Lung microvascular endothelial cell (primary cell): ENCODE measurements at regions not wholly inside any gene's neighbourhood (a gene's known extent, or its start where the extent isn't known, plus 50 kb on each side); places are given as distances from the start of the nearest gene placed in this dataset.
A peak's percentile ranks its signal among the peaks of the same experiment; 100 is the strongest.
"Not testable (repeated sequence)": the region's sequence is repeated elsewhere in the genome, so short reads cannot be mapped to it uniquely, and the experiment has no call there.

ENCODE experiments used
- DNase-seq, 2 donors: peaks; one replicate each; pipeline versions ENCODE4 v3.0.0 to v3.0.0-alpha.2; 2010; ENCODE audit warnings: low read depth in 2 of 2

GRCh38 chr1:209162651-209163050, 420.9 kb upstream of the CAMK1G start:
- peak in 1 of 2 donors; percentile 6 for DNase-seq

GRCh38 chr1:209168204-209168603, 415.3 kb upstream of the CAMK1G start:
- peak; percentile 74 to 77 for DNase-seq

- DNase-seq, result no peak
Measured at GRCh38 chr1:209171151-209171550, 412.4 kb upstream of the CAMK1G start.

GRCh38 chr1:209172286-209172685, 411.2 kb upstream of the CAMK1G start:
- no peak for DNase-seq

GRCh38 chr1:209172792-209173542, 410.5 kb upstream of the CAMK1G start:
- not testable (repeated sequence) for DNase-seq

GRCh38 chr1:209173796-209174195, 409.7 kb upstream of the CAMK1G start:
- not testable (repeated sequence) for DNase-seq

GRCh38 chr1:209176866-209177430, 406.6 kb upstream of the CAMK1G start:
- no peak for DNase-seq

- no peak for DNase-seq
Measured at GRCh38 chr1:209183195-209183594, 400.3 kb upstream of the CAMK1G start.

GRCh38 chr1:209187589-209187988, 395.9 kb upstream of the CAMK1G start:
- DNase-seq, result no peak

GRCh38 chr1:209190591-209191261, 392.8 kb upstream of the CAMK1G start:
- peak; percentile 74 to 82 for DNase-seq

- no peak for DNase-seq
Measured at GRCh38 chr1:209191262-209191634, 392.3 kb upstream of the CAMK1G start.

GRCh38 chr1:209196140-209196539, 387.4 kb upstream of the CAMK1G start:
- no peak for DNase-seq

GRCh38 chr1:209198961-209199750, 384.4 kb upstream of the CAMK1G start:
- no peak for DNase-seq

GRCh38 chr1:209199822-209200221, 383.7 kb upstream of the CAMK1G start:
- DNase-seq, result no peak

- not testable (repeated sequence) for DNase-seq
Measured at GRCh38 chr1:209202321-209202720, 381.2 kb upstream of the CAMK1G start.

- peak; percentile 51 to 73 for DNase-seq
Measured at GRCh38 chr1:209202830-209203532, 380.5 kb upstream of the CAMK1G start.

GRCh38 chr1:209203533-209203895, 380.0 kb upstream of the CAMK1G start:
- DNase-seq, result no peak

GRCh38 chr1:209205039-209205438, 378.5 kb upstream of the CAMK1G start:
- DNase-seq, result no peak

GRCh38 chr1:209207126-209207700, 376.3 kb upstream of the CAMK1G start:
- peak; percentile 1 to 6 for DNase-seq

GRCh38 chr1:209207701-209208286, 375.7 kb upstream of the CAMK1G start:
- DNase-seq, result peak; percentile 79 to 80

- DNase-seq, result no peak
Measured at GRCh38 chr1:209208648-209209047, 374.9 kb upstream of the CAMK1G start.
